K562 (cell line): ENCODE measurements at regions not wholly inside any gene's neighbourhood (a gene's known extent, or its start where the extent isn't known, plus 50 kb on each side); places are given as distances from the start of the nearest gene placed in this dataset.

ENCODE experiments used
- ATAC-seq: fragments of 200-7000 bp; cut with Tn5 transposase; 3 replicates; pipeline ENCODE4 v1.9.1; 2020; ENCODE audit warnings: moderate library complexity
- BruUV-seq: library from RNA; stranded (reverse); fragments of 400-500 nt; replicated peaks from 2 replicates; lab custom pipeline; 2021; lab: Mats Ljungman, UMichigan
- CTCF ChIA-PET: fragments of 300-600 bp; formaldehyde crosslinking; extraction: SDS; loops from one replicate; lab custom pipeline; 2021; ENCODE audit warnings: low intra/inter-chr PET ratio; lab: Yijun Ruan, JAX
- POLR2A ChIA-PET: fragments of 300-600, 350-650 bp; sonication (Branson Sonifier 250); formaldehyde crosslinking; extraction: SDS; loops from one replicate; lab custom pipeline; 2021; ENCODE audit warnings: antibody characterized with exemption, inconsistent platforms; lab: Yijun Ruan, JAX
- DNase-seq, 4 experiments: peaks; one replicate each; pipeline versions ENCODE4 v3.0.0 to v3.0.0-alpha.2; 2011 to 2018; ENCODE audit warnings: low spot score in 3 of 4, mixed read lengths in 3 of 4; ENCODE audit errors: extremely low read depth in 1 of 4
- FAIRE-seq: peaks from 2 replicates; lab custom pipeline; 2011; peaks lifted over from hg19 to GRCh38; lab: Jason Lieb, UNC
- H2AFZ ChIP-seq: 2 replicates; pipeline ENCODE4 v1.6.0; 2011; ENCODE audit warnings: low read depth, low read length, control low read depth, inconsistent platforms
- H3K27ac ChIP-seq: fragments of 200-600 bp; 3 replicates; pipeline ENCODE4 v1.8.0; 2011; ENCODE audit warnings: low read depth, mild to moderate bottlenecking, control low read depth, inconsistent platforms, low read length, moderate library complexity, mixed read lengths; ENCODE audit errors: extremely low read depth
- H3K27me3 ChIP-seq, 2 experiments: fragments of 300-600 bp in 1 of 2; 2 replicates in 1 of 2; 3 replicates in 1 of 2; pipeline versions ENCODE4 v1.6.0 to v1.8.0; 2011; ENCODE audit warnings: inconsistent platforms in 2 of 2, low read length in 2 of 2, mild to moderate bottlenecking in 1 of 2, mixed read lengths in 1 of 2, moderate library complexity in 1 of 2; ENCODE audit not compliant: control insufficient read depth in 2 of 2, insufficient read depth in 2 of 2
- H3K36me3 ChIP-seq: fragments of 300-600 bp; 3 replicates; pipeline ENCODE4 v1.8.0; 2011; ENCODE audit warnings: mild to moderate bottlenecking, low read length, inconsistent platforms; ENCODE audit not compliant: control insufficient read depth, insufficient read depth
- H3K4me1 ChIP-seq, 2 experiments: fragments of 200-600 bp in 1 of 2; replicated peaks in 1 of 2; 2 replicates in 1 of 2; 3 replicates in 1 of 2; pipeline versions ENCODE4 v1.5.1 to v1.8.0; 2011; ENCODE audit warnings: inconsistent platforms in 2 of 2, low read length in 2 of 2, mild to moderate bottlenecking in 1 of 2, mixed read lengths in 1 of 2, moderate library complexity in 1 of 2; ENCODE audit not compliant: control insufficient read depth in 2 of 2, insufficient read depth in 2 of 2
- H3K4me2 ChIP-seq: 2 replicates; pipeline ENCODE4 v1.6.1; 2011; ENCODE audit warnings: low read length, control low read depth, inconsistent platforms, mixed read lengths; ENCODE audit not compliant: insufficient read depth
- H3K4me3 ChIP-seq: fragments of 200-600 bp; sonication (generic), shearing (Covaris generic); 2 replicates; pipeline ENCODE4 v1.5.1; 2016; ENCODE audit warnings: control low read depth, inconsistent platforms
- H3K79me2 ChIP-seq: fragments of 200-600 bp; 3 replicates; pipeline ENCODE4 v1.8.0; 2011; ENCODE audit warnings: low read length, inconsistent platforms; ENCODE audit not compliant: control insufficient read depth, insufficient read depth
- H3K9ac ChIP-seq, 2 experiments: 2 replicates each; pipeline versions ENCODE4 v1.6.0 to v1.6.1; 2011; ENCODE audit warnings: low read depth in 2 of 2, low read length in 2 of 2, control low read depth in 1 of 2, inconsistent platforms in 1 of 2, mild to moderate bottlenecking in 1 of 2, mixed read lengths in 1 of 2; ENCODE audit not compliant: insufficient read depth in 1 of 2
- H3K9me1 ChIP-seq: one replicate; pipeline ENCODE4 v1.6.0; 2011; ENCODE audit warnings: inconsistent platforms, mild to moderate bottlenecking, low read length, moderate library complexity; ENCODE audit not compliant: control insufficient read depth, insufficient read depth
- H3K9me3 ChIP-seq: replicated peaks from 2 replicates; pipeline ENCODE4 v1.5.1; 2011; ENCODE audit warnings: low read depth, low read length, inconsistent platforms; ENCODE audit not compliant: control insufficient read depth, insufficient read depth
- H4K20me1 ChIP-seq: replicated peaks from 2 replicates; pipeline ENCODE4 v1.6.1; 2011; ENCODE audit warnings: low read length, inconsistent platforms, mixed read lengths; ENCODE audit not compliant: control insufficient read depth, insufficient read depth
- CHD2 ChIP-seq: IDR thresholded peaks from 2 replicates; pipeline ENCODE4 v1.6.1; 2011; ENCODE audit warnings: low read depth, low read length
- MXI1 ChIP-seq: IDR thresholded peaks from 2 replicates; pipeline ENCODE4 v1.6.1; 2011; ENCODE audit warnings: low read depth, mild to moderate bottlenecking, improper control_type of control experiment, low read length
- PPARD ChIP-seq: fragments of 250-450 bp; sonication (Bioruptor Pico); IDR thresholded peaks from 2 replicates; pipeline ENCODE4 v1.8.0; 2022; ENCODE audit warnings: inconsistent platforms, mild to moderate bottlenecking, moderate library complexity
- SMAD3 ChIP-seq: fragments of 450-650 bp; formaldehyde crosslinking; conservative IDR thresholded peaks from 2 replicates; pipeline ENCODE4 v1.4.0; 2020; ENCODE audit warnings: mild to moderate bottlenecking
- WGBS: fragments of 100-300 bp; shearing (Covaris generic); methylation state at CpG from one replicate; pipeline ENCODE4 v1.1.6; 2016; ENCODE audit warnings: low coverage, mixed read lengths; ENCODE audit not compliant: insufficient coverage; ENCODE audit errors: missing lambda C conversion rate; 5-methylcytosine and 5-hydroxymethylcytosine counted together
- in situ Hi-C: fragments of 300-500 bp; cut with MboI; formaldehyde crosslinking; loops from 4 replicates; pipeline ENCODE4 v1.15.0; 2018; ENCODE audit warnings: inconsistent platforms, mixed read lengths
- intact Hi-C: fragments of 100-400 bp; cut with micrococcal nuclease; formaldehyde crosslinking; loops from 2 replicates; pipeline ENCODE4 v1.14.2; 2022
- TF ChIP-seq, protein P1 (sequence below), 2 experiments: fragments of 450-650 bp in 1 of 2; IDR thresholded peaks; 2 replicates each; pipeline ENCODE4 v1.6.1; 2011 to 2017; ENCODE audit warnings: low read depth in 2 of 2, antibody characterized with exemption in 1 of 2, borderline replicate concordance in 1 of 2, low read length in 1 of 2, mild to moderate bottlenecking in 1 of 2, mixed read lengths in 1 of 2; ENCODE audit not compliant: control insufficient read depth in 1 of 2

DNA sequence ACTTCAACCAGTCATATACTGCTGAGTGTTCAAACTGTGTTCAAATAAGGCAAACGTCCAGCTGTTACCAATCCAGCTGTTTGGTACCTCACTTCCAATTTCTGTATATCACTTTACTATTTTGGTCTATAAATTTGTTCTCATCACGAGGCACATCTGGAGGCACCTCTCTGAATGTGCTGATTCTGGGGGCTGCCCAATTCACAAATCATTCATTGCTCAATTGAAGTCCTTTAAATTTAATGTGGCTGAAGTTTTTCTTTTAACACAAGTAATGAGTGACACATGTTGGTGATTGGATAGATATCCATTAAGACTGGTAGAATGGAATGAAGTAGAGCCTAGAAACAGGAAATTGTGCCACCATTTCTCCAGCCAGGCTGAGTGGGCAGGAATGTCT is 617.0 kb upstream of the TMEM132C start:
- H3K9ac ChIP-seq: no peak overlapping the region
- WGBS: 4% methylated on average over 2 of the region's 2 CpGs
- intact Hi-C loops: no loop called here
- H3K79me2 ChIP-seq: no peaks in the 10 kb centered on the region
- BruUV-seq: no TSS peak
- ChIA-PET CTCF (no interaction called here), POLR2A (no interaction called here)
- H2AFZ ChIP-seq: no peak overlapping the region
- H3K27me3 ChIP-seq: no peaks in the 10 kb centered on the region
- TF ChIP-seq, protein P1, sequence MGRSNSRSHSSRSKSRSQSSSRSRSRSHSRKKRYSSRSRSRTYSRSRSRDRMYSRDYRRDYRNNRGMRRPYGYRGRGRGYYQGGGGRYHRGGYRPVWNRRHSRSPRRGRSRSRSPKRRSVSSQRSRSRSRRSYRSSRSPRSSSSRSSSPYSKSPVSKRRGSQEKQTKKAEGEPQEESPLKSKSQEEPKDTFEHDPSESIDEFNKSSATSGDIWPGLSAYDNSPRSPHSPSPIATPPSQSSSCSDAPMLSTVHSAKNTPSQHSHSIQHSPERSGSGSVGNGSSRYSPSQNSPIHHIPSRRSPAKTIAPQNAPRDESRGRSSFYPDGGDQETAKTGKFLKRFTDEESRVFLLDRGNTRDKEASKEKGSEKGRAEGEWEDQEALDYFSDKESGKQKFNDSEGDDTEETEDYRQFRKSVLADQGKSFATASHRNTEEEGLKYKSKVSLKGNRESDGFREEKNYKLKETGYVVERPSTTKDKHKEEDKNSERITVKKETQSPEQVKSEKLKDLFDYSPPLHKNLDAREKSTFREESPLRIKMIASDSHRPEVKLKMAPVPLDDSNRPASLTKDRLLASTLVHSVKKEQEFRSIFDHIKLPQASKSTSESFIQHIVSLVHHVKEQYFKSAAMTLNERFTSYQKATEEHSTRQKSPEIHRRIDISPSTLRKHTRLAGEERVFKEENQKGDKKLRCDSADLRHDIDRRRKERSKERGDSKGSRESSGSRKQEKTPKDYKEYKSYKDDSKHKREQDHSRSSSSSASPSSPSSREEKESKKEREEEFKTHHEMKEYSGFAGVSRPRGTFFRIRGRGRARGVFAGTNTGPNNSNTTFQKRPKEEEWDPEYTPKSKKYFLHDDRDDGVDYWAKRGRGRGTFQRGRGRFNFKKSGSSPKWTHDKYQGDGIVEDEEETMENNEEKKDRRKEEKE (IDR thresholded peaks at IDR 0.05; ENCODE audit: borderline replicate concordance in 1 of 2, control insufficient read depth in 1 of 2, low read depth in 2 of 2, low read length in 1 of 2): no peak
- no peak for TF ChIP-seq PPARD (CRISPR knock-in tag)
- no peak for TF ChIP-seq CHD2
- no peak for TF ChIP-seq MXI1
- TF ChIP-seq SMAD3 (CRISPR knock-in tag): no peak
- ATAC-seq (no peak), FAIRE-seq (no peak), DNase-seq (no peak)
- in situ Hi-C loops: no loop called here
- no peaks in the 10 kb centered on the region for H3K9me1 ChIP-seq
- no peaks in the 10 kb centered on the region for H3K36me3 ChIP-seq
- H3K9me3 ChIP-seq: no peaks in the 10 kb centered on the region
- H3K4me1 ChIP-seq: no peaks in the 10 kb centered on the region
- H3K27ac ChIP-seq: no peak overlapping the region
- no peak overlapping the region for H3K4me3 ChIP-seq
- H3K4me2 ChIP-seq: no peak overlapping the region
- no peaks in the 10 kb centered on the region for H4K20me1 ChIP-seq
